ENCODE measurements at regions not wholly inside any gene's neighbourhood (a gene's known extent, or its start where the extent isn't known, plus 50 kb on each side); places are given as distances from the start of the nearest gene placed in this dataset.

GRCh38 chr12:107311682-107312081, 218.3 kb upstream of the CRY1 start (continued):
- TF ChIP-seq, protein P1, sequence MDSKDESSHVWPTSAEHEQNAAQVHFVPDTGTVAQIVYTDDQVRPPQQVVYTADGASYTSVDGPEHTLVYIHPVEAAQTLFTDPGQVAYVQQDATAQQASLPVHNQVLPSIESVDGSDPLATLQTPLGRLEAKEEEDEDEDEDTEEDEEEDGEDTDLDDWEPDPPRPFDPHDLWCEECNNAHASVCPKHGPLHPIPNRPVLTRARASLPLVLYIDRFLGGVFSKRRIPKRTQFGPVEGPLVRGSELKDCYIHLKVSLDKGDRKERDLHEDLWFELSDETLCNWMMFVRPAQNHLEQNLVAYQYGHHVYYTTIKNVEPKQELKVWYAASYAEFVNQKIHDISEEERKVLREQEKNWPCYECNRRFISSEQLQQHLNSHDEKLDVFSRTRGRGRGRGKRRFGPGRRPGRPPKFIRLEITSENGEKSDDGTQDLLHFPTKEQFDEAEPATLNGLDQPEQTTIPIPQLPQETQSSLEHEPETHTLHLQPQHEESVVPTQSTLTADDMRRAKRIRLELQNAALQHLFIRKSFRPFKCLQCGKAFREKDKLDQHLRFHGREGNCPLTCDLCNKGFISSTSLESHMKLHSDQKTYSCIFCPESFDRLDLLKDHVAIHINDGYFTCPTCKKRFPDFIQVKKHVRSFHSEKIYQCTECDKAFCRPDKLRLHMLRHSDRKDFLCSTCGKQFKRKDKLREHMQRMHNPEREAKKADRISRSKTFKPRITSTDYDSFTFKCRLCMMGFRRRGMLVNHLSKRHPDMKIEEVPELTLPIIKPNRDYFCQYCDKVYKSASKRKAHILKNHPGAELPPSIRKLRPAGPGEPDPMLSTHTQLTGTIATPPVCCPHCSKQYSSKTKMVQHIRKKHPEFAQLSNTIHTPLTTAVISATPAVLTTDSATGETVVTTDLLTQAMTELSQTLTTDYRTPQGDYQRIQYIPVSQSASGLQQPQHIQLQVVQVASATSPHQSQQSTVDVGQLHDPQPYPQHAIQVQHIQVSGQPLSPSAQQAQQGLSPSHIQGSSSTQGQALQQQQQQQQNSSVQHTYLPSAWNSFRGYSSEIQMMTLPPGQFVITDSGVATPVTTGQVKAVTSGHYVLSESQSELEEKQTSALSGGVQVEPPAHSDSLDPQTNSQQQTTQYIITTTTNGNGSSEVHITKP (IDR thresholded peaks at IDR 0.05; ENCODE audit: partially characterized antibody): no peak
- TF ChIP-seq ETV1 (tag; conservative IDR thresholded peaks at IDR 0.05; ENCODE audit: low read depth): no peak
- TF ChIP-seq KDM1A (IDR thresholded peaks at IDR 0.05): no peak
- TF ChIP-seq POLR3G (IDR thresholded peaks at IDR 0.05; ENCODE audit: extremely low read depth, insufficient read length, insufficient replicate concordance): no peak
- no peak for TF ChIP-seq ZNF717 (CRISPR knock-in tag; IDR thresholded peaks at IDR 0.05)
- TF ChIP-seq FIP1L1 (IDR thresholded peaks at IDR 0.05; ENCODE audit: low read depth, low read length, poor library complexity, severe bottlenecking): no peak
- TF ChIP-seq DNMT1 (IDR thresholded peaks at IDR 0.05): no peak
- no peak for TF ChIP-seq MYBL2 (IDR thresholded peaks at IDR 0.05; ENCODE audit: low read depth)
- no peak for TF ChIP-seq MYBL2 (CRISPR knock-in tag; IDR thresholded peaks at IDR 0.05; ENCODE audit: borderline replicate concordance)
- no peak for TF ChIP-seq SAFB2 (IDR thresholded peaks at IDR 0.05; ENCODE audit: borderline replicate concordance, low read depth, low read length, severe bottlenecking)
- TF ChIP-seq ZC3H4 (CRISPR knock-in tag; IDR thresholded peaks at IDR 0.05; ENCODE audit: borderline replicate concordance): no peak
- no peak for TF ChIP-seq ZNF707 (CRISPR knock-in tag; conservative IDR thresholded peaks at IDR 0.05)
- no peak for TF ChIP-seq ZBTB7A (IDR thresholded peaks at IDR 0.05; ENCODE audit: borderline replicate concordance, control insufficient read depth, low read depth, low read length)
- TF ChIP-seq FOXA1 (IDR thresholded peaks at IDR 0.05; ENCODE audit: borderline replicate concordance): no peak
- TF ChIP-seq NFXL1 (CRISPR knock-in tag; IDR thresholded peaks at IDR 0.05): no peak
- no peak for TF ChIP-seq E2F6 (IDR thresholded peaks at IDR 0.05; ENCODE audit: borderline replicate concordance in 1 of 2, extremely low read depth in 1 of 2, insufficient read depth in 1 of 2, insufficient read length in 1 of 2, low read depth in 1 of 2, low read length in 1 of 2, poor library complexity in 1 of 2, severe bottlenecking in 1 of 2)
